GM23338 (cell line): ENCODE measurements at regions not wholly inside any gene's neighbourhood (a gene's known extent, or its start where the extent isn't known, plus 50 kb on each side); places are given as distances from the start of the nearest gene placed in this dataset.

Experiments used
- ATAC-seq: fragments of 200-7000 bp; cut with Tn5 transposase; 3 replicates; pipeline ENCODE4 v1.9.1; 2020
- DNase-seq: peaks from one replicate; pipeline ENCODE4 v3.0.0-alpha.2; 2015; ENCODE audit warnings: low spot score
- H2AFZ ChIP-seq: fragments of 200-600 bp; sonication (generic); 2 replicates; pipeline ENCODE4 v1.8.0; 2016; ENCODE audit warnings: antibody characterized with exemption, mild to moderate bottlenecking, moderate library complexity
- H3F3A ChIP-seq: fragments of 200-600 bp; sonication (generic); replicated peaks from 2 replicates; pipeline ENCODE4 v1.8.0; 2017; ENCODE audit warnings: antibody characterized with exemption, mixed run types, low read depth
- H3K27ac ChIP-seq: fragments of 200-600 bp; sonication (generic); 2 replicates; pipeline ENCODE4 v1.6.1; 2016; ENCODE audit warnings: low read depth
- H3K27me3 ChIP-seq: fragments of 200-600 bp; sonication (generic); 2 replicates; pipeline ENCODE4 v1.8.0; 2016; ENCODE audit warnings: mild to moderate bottlenecking, mixed run types, moderate library complexity; ENCODE audit not compliant: insufficient read depth
- H3K36me3 ChIP-seq: fragments of 200-600 bp; sonication (generic); 2 replicates; pipeline ENCODE4 v1.8.0; 2016; ENCODE audit warnings: mild to moderate bottlenecking; ENCODE audit not compliant: insufficient read depth
- H3K4me1 ChIP-seq: fragments of 200-600 bp; sonication (generic); 2 replicates; pipeline ENCODE4 v1.8.0; 2016; ENCODE audit warnings: mild to moderate bottlenecking, moderate library complexity; ENCODE audit not compliant: insufficient read depth
- H3K4me2 ChIP-seq: fragments of 200-600 bp; sonication (generic); 2 replicates; pipeline ENCODE4 v1.7.1; 2017; ENCODE audit warnings: mixed run types
- H3K4me3 ChIP-seq: fragments of 200-600 bp; sonication (generic); 2 replicates; pipeline ENCODE4 v1.6.1; 2016; ENCODE audit warnings: mixed run types
- H3K79me2 ChIP-seq: fragments of 200-600 bp; sonication (generic); replicated peaks from 2 replicates; pipeline ENCODE4 v1.8.0; 2017; ENCODE audit warnings: mild to moderate bottlenecking; ENCODE audit not compliant: insufficient read depth
- H3K9me2 ChIP-seq: fragments of 200-600 bp; sonication (generic); 2 replicates; pipeline ENCODE4 v1.8.0; 2017; ENCODE audit not compliant: insufficient read depth
- H4K20me1 ChIP-seq: fragments of 200-600 bp; sonication (generic); replicated peaks from 2 replicates; pipeline ENCODE4 v1.8.0; 2017; ENCODE audit warnings: mild to moderate bottlenecking; ENCODE audit not compliant: insufficient read depth
- H3K27ac Mint-ChIP-seq: 2 replicates; pipeline ENCODE4 v1.8.0; 2020; ENCODE audit warnings: inconsistent platforms, mild to moderate bottlenecking, moderate library complexity, mixed read lengths
- H3K27me3 Mint-ChIP-seq: 3 replicates; pipeline ENCODE4 v1.8.0; 2022; ENCODE audit warnings: low read depth, mild to moderate bottlenecking, moderate library complexity, mixed read lengths, inconsistent platforms; ENCODE audit not compliant: insufficient read depth, poor library complexity
- H3K36me3 Mint-ChIP-seq: 3 replicates; pipeline ENCODE4 v1.8.0; 2021; ENCODE audit warnings: low read depth, mild to moderate bottlenecking, inconsistent platforms, moderate library complexity, mixed read lengths
- H3K4me1 Mint-ChIP-seq: 3 replicates; pipeline ENCODE4 v1.8.0; 2020; ENCODE audit warnings: mild to moderate bottlenecking, inconsistent platforms, mixed read lengths
- H3K4me3 Mint-ChIP-seq: 3 replicates; pipeline ENCODE4 v1.8.0; 2021; ENCODE audit warnings: moderate library complexity, mild to moderate bottlenecking, inconsistent platforms, mixed read lengths
- H3K9me3 Mint-ChIP-seq: 3 replicates; pipeline ENCODE4 v1.8.0; 2020; ENCODE audit warnings: moderate library complexity, mild to moderate bottlenecking, inconsistent platforms, mixed read lengths
- CREB1 ChIP-seq: fragments of 250-450 bp; sonication (Bioruptor Pico); IDR thresholded peaks from 2 replicates; pipeline ENCODE4 v1.5.0; 2020; ENCODE audit warnings: low read depth, mild to moderate bottlenecking, moderate library complexity
- EZH2 ChIP-seq: fragments of 200-600 bp; sonication (generic); IDR thresholded peaks from one replicate; pipeline ENCODE4 v1.8.0; 2017; ENCODE audit warnings: antibody characterized with exemption, mild to moderate bottlenecking, low read depth; ENCODE audit not compliant: unreplicated experiment
- EZH2phosphoT487 ChIP-seq: fragments of 200-600 bp; sonication (generic); IDR thresholded peaks from one replicate; pipeline ENCODE4 v1.8.1; 2018; ENCODE audit warnings: antibody characterized with exemption; ENCODE audit not compliant: unreplicated experiment
- JUNB ChIP-seq: IDR thresholded peaks from one replicate; pipeline ENCODE4 v1.6.1; 2016; ENCODE audit warnings: antibody characterized with exemption; ENCODE audit not compliant: unreplicated experiment
- NANOG ChIP-seq: IDR thresholded peaks from 2 replicates; pipeline ENCODE4 v1.6.1; 2016; ENCODE audit warnings: antibody characterized with exemption, borderline replicate concordance
- POLR2AphosphoS5 ChIP-seq: IDR thresholded peaks from 2 replicates; pipeline ENCODE4 v1.6.1; 2016; ENCODE audit warnings: antibody characterized with exemption, low read depth
- REST ChIP-seq: IDR thresholded peaks from one replicate; pipeline ENCODE4 v1.6.1; 2018; ENCODE audit warnings: antibody characterized with exemption; ENCODE audit not compliant: unreplicated experiment
- STAT1 ChIP-seq: IDR thresholded peaks from one replicate; pipeline ENCODE4 v1.6.1; 2016; ENCODE audit warnings: antibody characterized with exemption; ENCODE audit not compliant: unreplicated experiment
- ZNF114 ChIP-seq: fragments of 250-450 bp; sonication (Bioruptor Pico); IDR thresholded peaks from 2 replicates; pipeline ENCODE4 v1.5.0; 2020; ENCODE audit warnings: mild to moderate bottlenecking, moderate library complexity
- ZNF331 ChIP-seq: fragments of 250-450 bp; sonication (Bioruptor Pico); IDR thresholded peaks from 2 replicates; pipeline ENCODE4 v1.5.0; 2020; ENCODE audit warnings: low read depth, mild to moderate bottlenecking, moderate library complexity
- TF ChIP-seq, protein P1 (sequence below): IDR thresholded peaks from 2 replicates; pipeline ENCODE4 v1.6.1; 2016; ENCODE audit warnings: antibody characterized with exemption
- TF ChIP-seq, protein P2 (sequence below), 2 experiments: fragments of 200-600 bp in 1 of 2; sonication (generic) in 1 of 2; conservative IDR thresholded peaks; 2 replicates each; pipeline versions ENCODE4 v1.5.1 to v1.6.1; 2016 to 2017; ENCODE audit warnings: antibody characterized with exemption in 2 of 2, low read depth in 2 of 2, mild to moderate bottlenecking in 2 of 2, moderate library complexity in 1 of 2
- TF ChIP-seq, protein P3 (sequence below): fragments of 250-450 bp; sonication (Bioruptor Pico); IDR thresholded peaks from 2 replicates; pipeline ENCODE4 v1.5.0; 2020; ENCODE audit warnings: mild to moderate bottlenecking, moderate library complexity

DNA sequence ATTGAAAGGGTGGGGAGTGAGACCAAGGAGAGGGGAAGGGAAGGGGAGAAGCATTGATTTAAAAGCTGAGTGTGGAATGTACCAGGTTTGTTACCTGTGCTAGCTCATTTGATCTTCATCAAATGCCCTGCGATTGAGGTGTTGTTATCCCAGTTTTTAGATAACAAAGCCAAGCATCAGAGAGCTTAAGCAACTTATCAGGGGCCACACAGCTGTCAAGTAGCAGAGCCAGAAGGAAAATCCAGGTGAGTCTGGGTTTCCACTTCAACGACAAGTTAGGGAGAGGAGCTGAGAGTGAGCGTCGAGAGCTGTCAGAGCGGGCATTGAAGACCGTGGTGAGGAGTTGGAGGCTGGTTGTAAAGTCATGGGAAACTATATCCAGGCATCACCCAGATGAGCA, 146.9 kb upstream of the IRF2BP2 start:
- no peaks in the 10 kb centered on the region for H3F3A ChIP-seq
- peaks cover 4% of the 10 kb centered on the region; the same call in 1 of the 3 replicates for H3K9me3 Mint-ChIP-seq
- H3K27ac ChIP-seq: no peak overlapping the region
- no peak for ATAC-seq
- no peaks in the 10 kb centered on the region for H3K79me2 ChIP-seq
- no peak overlapping the region for H3K4me3 Mint-ChIP-seq
- H3K4me2 ChIP-seq: no peak overlapping the region
- H3K4me3 ChIP-seq: no peak overlapping the region
- H3K27ac Mint-ChIP-seq: no peak overlapping the region
- TF ChIP-seq POLR2AphosphoS5 (no peak), EZH2phosphoT487 (no peak), CREB1 (CRISPR knock-in tag) (no peak), EZH2 (no peak), ZNF331 (CRISPR knock-in tag) (no peak), REST (no peak), JUNB (no peak), STAT1 (no peak), ZNF114 (CRISPR knock-in tag) (no peak), NANOG (no peak)
- TF ChIP-seq, protein P1, sequence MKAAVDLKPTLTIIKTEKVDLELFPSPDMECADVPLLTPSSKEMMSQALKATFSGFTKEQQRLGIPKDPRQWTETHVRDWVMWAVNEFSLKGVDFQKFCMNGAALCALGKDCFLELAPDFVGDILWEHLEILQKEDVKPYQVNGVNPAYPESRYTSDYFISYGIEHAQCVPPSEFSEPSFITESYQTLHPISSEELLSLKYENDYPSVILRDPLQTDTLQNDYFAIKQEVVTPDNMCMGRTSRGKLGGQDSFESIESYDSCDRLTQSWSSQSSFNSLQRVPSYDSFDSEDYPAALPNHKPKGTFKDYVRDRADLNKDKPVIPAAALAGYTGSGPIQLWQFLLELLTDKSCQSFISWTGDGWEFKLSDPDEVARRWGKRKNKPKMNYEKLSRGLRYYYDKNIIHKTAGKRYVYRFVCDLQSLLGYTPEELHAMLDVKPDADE: no peak
- TF ChIP-seq, protein P2, sequence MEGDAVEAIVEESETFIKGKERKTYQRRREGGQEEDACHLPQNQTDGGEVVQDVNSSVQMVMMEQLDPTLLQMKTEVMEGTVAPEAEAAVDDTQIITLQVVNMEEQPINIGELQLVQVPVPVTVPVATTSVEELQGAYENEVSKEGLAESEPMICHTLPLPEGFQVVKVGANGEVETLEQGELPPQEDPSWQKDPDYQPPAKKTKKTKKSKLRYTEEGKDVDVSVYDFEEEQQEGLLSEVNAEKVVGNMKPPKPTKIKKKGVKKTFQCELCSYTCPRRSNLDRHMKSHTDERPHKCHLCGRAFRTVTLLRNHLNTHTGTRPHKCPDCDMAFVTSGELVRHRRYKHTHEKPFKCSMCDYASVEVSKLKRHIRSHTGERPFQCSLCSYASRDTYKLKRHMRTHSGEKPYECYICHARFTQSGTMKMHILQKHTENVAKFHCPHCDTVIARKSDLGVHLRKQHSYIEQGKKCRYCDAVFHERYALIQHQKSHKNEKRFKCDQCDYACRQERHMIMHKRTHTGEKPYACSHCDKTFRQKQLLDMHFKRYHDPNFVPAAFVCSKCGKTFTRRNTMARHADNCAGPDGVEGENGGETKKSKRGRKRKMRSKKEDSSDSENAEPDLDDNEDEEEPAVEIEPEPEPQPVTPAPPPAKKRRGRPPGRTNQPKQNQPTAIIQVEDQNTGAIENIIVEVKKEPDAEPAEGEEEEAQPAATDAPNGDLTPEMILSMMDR (conservative IDR thresholded peaks at IDR 0.05; ENCODE audit: low read depth in 2 of 2): no peak
- TF ChIP-seq, protein P3, sequence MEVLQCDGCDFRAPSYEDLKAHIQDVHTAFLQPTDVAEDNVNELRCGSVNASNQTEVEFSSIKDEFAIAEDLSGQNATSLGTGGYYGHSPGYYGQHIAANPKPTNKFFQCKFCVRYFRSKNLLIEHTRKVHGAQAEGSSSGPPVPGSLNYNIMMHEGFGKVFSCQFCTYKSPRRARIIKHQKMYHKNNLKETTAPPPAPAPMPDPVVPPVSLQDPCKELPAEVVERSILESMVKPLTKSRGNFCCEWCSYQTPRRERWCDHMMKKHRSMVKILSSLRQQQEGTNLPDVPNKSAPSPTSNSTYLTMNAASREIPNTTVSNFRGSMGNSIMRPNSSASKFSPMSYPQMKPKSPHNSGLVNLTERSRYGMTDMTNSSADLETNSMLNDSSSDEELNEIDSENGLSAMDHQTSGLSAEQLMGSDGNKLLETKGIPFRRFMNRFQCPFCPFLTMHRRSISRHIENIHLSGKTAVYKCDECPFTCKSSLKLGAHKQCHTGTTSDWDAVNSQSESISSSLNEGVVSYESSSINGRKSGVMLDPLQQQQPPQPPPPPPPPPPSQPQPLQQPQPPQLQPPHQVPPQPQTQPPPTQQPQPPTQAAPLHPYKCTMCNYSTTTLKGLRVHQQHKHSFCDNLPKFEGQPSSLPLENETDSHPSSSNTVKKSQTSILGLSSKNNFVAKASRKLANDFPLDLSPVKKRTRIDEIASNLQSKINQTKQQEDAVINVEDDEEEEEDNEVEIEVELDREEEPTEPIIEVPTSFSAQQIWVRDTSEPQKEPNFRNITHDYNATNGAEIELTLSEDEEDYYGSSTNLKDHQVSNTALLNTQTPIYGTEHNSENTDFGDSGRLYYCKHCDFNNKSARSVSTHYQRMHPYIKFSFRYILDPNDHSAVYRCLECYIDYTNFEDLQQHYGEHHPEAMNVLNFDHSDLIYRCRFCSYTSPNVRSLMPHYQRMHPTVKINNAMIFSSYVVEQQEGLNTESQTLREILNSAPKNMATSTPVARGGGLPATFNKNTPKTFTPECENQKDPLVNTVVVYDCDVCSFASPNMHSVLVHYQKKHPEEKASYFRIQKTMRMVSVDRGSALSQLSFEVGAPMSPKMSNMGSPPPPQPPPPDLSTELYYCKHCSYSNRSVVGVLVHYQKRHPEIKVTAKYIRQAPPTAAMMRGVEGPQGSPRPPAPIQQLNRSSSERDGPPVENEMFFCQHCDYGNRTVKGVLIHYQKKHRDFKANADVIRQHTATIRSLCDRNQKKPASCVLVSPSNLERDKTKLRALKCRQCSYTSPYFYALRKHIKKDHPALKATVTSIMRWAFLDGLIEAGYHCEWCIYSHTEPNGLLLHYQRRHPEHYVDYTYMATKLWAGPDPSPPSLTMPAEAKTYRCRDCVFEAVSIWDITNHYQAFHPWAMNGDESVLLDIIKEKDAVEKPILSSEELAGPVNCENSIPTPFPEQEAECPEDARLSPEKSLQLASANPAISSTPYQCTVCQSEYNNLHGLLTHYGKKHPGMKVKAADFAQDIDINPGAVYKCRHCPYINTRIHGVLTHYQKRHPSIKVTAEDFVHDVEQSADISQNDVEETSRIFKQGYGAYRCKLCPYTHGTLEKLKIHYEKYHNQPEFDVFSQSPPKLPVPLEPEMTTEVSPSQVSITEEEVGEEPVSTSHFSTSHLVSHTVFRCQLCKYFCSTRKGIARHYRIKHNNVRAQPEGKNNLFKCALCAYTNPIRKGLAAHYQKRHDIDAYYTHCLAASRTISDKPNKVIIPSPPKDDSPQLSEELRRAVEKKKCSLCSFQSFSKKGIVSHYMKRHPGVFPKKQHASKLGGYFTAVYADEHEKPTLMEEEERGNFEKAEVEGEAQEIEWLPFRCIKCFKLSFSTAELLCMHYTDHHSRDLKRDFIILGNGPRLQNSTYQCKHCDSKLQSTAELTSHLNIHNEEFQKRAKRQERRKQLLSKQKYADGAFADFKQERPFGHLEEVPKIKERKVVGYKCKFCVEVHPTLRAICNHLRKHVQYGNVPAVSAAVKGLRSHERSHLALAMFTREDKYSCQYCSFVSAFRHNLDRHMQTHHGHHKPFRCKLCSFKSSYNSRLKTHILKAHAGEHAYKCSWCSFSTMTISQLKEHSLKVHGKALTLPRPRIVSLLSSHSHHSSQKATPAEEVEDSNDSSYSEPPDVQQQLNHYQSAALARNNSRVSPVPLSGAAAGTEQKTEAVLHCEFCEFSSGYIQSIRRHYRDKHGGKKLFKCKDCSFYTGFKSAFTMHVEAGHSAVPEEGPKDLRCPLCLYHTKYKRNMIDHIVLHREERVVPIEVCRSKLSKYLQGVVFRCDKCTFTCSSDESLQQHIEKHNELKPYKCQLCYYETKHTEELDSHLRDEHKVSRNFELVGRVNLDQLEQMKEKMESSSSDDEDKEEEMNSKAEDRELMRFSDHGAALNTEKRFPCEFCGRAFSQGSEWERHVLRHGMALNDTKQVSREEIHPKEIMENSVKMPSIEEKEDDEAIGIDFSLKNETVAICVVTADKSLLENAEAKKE (CRISPR knock-in tag): no peak
- H4K20me1 ChIP-seq: no peaks in the 10 kb centered on the region
- H3K36me3 ChIP-seq: no peaks in the 10 kb centered on the region
- H3K27me3 Mint-ChIP-seq: peaks cover 12% of the 10 kb centered on the region
- peaks cover 6% of the 10 kb centered on the region; the same call in 1 of the 2 replicates for H3K4me1 ChIP-seq
- no peak for DNase-seq
- H3K4me1 Mint-ChIP-seq: peaks cover 11% of the 10 kb centered on the region
- peaks cover 13% of the 10 kb centered on the region for H3K9me2 ChIP-seq
- H3K36me3 Mint-ChIP-seq: no peaks in the 10 kb centered on the region
- peak overlapping the region; percentile 76; the same call in 1 of the 2 replicates for H2AFZ ChIP-seq
- H3K27me3 ChIP-seq: no peaks in the 10 kb centered on the region
